ENCODE measurements at regions not wholly inside any gene's neighbourhood (a gene's known extent, or its start where the extent isn't known, plus 50 kb on each side); places are given as distances from the start of the nearest gene placed in this dataset.

DNA sequence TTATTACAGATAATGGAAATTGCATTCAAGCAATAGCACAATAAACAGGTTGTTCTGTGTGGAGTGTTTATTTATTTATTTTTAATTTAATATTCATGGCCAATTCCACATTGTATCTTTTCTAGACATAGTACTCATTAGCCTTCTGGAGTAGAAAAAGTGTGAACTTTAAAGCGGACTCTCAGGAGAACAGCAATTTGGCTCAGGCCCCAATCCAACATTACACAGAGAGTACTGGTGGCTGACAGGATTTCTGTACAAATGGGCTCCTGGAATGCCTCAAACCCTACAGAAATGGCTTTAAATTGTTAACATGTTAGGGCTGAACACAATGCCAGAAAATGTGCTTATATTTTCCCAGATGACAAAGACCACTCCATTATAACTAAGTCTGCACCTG is 533.9 kb upstream of the NXPH2 start:
- TF ChIP-seq POLR2A (IDR thresholded peaks at IDR 0.05; ENCODE audit: low read depth, low read length) (no peak), PAX5 (IDR thresholded peaks at IDR 0.05; ENCODE audit: insufficient read depth, low read length, severe bottlenecking) (no peak), POU2F2 (IDR thresholded peaks at IDR 0.05; ENCODE audit: low read depth, low read length) (no peak), POLR2AphosphoS5 (IDR thresholded peaks at IDR 0.05; ENCODE audit: low read depth, low read length) (no peak)

Measured in GM12891 (cell line).